HepG2 (cell line): ENCODE measurements at regions not wholly inside any gene's neighbourhood (a gene's known extent, or its start where the extent isn't known, plus 50 kb on each side); places are given as distances from the start of the nearest gene placed in this dataset.

ENCODE experiments used
- ATAC-seq: fragments of 200-7000 bp; cut with Tn5 transposase; 3 replicates; pipeline ENCODE4 v1.9.1; 2020; ENCODE audit warnings: mild to moderate bottlenecking, moderate library complexity
- BruUV-seq: library from RNA; stranded (reverse); fragments of 400-500 nt; replicated peaks from 2 replicates; lab custom pipeline; 2021; lab: Mats Ljungman, UMichigan
- CTCF ChIA-PET: fragments of 300-600 bp; formaldehyde crosslinking; extraction: SDS; loops from one replicate; lab custom pipeline; 2021; ENCODE audit warnings: low total read pairs, inconsistent platforms, low intra/inter-chr PET ratio; lab: Yijun Ruan, JAX
- POLR2A ChIA-PET: fragments of 350-600 bp; sonication (Branson Sonifier 250); formaldehyde crosslinking; loops from one replicate; lab custom pipeline; 2020; ENCODE audit warnings: antibody characterized with exemption, inconsistent platforms; lab: Yijun Ruan, JAX
- DNase-seq: peaks from one replicate; pipeline ENCODE4 v3.0.0-alpha.2; 2015; ENCODE audit warnings: low spot score
- FAIRE-seq: peaks from 3 replicates; lab custom pipeline; 2011; peaks lifted over from hg19 to GRCh38; lab: Jason Lieb, UNC
- H2AFZ ChIP-seq: one replicate; pipeline ENCODE4 v1.6.1; 2011; ENCODE audit warnings: low read length, inconsistent platforms
- H3K27ac ChIP-seq: fragments of 300-600 bp; 3 replicates; pipeline ENCODE4 v1.8.0; 2011; ENCODE audit warnings: mixed run types, mild to moderate bottlenecking, mixed read lengths, low read length, inconsistent platforms; ENCODE audit not compliant: insufficient read depth; ENCODE audit errors: extremely low read length
- H3K27me3 ChIP-seq, 2 experiments: fragments of 200-600 bp in 1 of 2; 2 replicates in 1 of 2; 3 replicates in 1 of 2; pipeline versions ENCODE4 v1.6.0 to v1.8.0; 2011; ENCODE audit warnings: low read length in 2 of 2, mild to moderate bottlenecking in 2 of 2, moderate library complexity in 2 of 2, inconsistent platforms in 1 of 2; ENCODE audit not compliant: insufficient read depth in 2 of 2, control insufficient read depth in 1 of 2
- H3K36me3 ChIP-seq, 2 experiments: fragments of 200-600 bp in 1 of 2; replicated peaks in 1 of 2; 2 replicates in 1 of 2; 3 replicates in 1 of 2; pipeline versions ENCODE4 v1.5.1 to v1.8.0; 2011; ENCODE audit warnings: low read length in 2 of 2, inconsistent platforms in 1 of 2; ENCODE audit not compliant: insufficient read depth in 2 of 2, control insufficient read depth in 1 of 2
- H3K4me1 ChIP-seq: 2 replicates; pipeline ENCODE4 v1.5.1; 2012; ENCODE audit warnings: low read length, inconsistent platforms; ENCODE audit not compliant: insufficient read depth
- H3K4me2 ChIP-seq: 2 replicates; pipeline ENCODE4 v1.6.0; 2011; ENCODE audit warnings: low read depth, low read length, inconsistent platforms
- H3K4me3 ChIP-seq, 3 experiments: fragments of 200-600 bp in 1 of 3; sonication (generic), shearing (Covaris generic) in 1 of 3; replicated peaks in 1 of 3; 2 replicates each; pipeline ENCODE4 v1.5.1; 2011 to 2016; ENCODE audit warnings: low read length in 3 of 3, inconsistent platforms in 2 of 3, low read depth in 2 of 3, mild to moderate bottlenecking in 2 of 3, control low read depth in 1 of 3, mixed read lengths in 1 of 3; ENCODE audit not compliant: insufficient read depth in 1 of 3
- H3K79me2 ChIP-seq: one replicate; pipeline ENCODE4 v1.6.1; 2011; ENCODE audit warnings: low read length, inconsistent platforms; ENCODE audit not compliant: insufficient read depth
- H3K9ac ChIP-seq: 2 replicates; pipeline ENCODE4 v1.6.0; 2011; ENCODE audit warnings: mild to moderate bottlenecking, low read depth, low read length, inconsistent platforms; ENCODE audit not compliant: insufficient read depth
- H3K9me3 ChIP-seq: 2 replicates; pipeline ENCODE4 v1.5.1; 2012; ENCODE audit warnings: mild to moderate bottlenecking, low read length
- H4K20me1 ChIP-seq: 2 replicates; pipeline ENCODE4 v1.6.0; 2011; ENCODE audit warnings: inconsistent platforms, mild to moderate bottlenecking, low read length, moderate library complexity; ENCODE audit not compliant: insufficient read depth
- KLF13 ChIP-seq: sonication (generic); formaldehyde crosslinking; IDR thresholded peaks from 2 replicates; pipeline ENCODE4 v1.4.0; 2020; ENCODE audit warnings: mild to moderate bottlenecking, missing genetic modification reagents
- KLF9 ChIP-seq: IDR thresholded peaks from 2 replicates; pipeline ENCODE4 v1.6.1; 2016; ENCODE audit warnings: low read depth
- POGK ChIP-seq: sonication (generic); formaldehyde crosslinking; conservative IDR thresholded peaks from 2 replicates; pipeline ENCODE4 v1.8.0; 2022; ENCODE audit warnings: mild to moderate bottlenecking, moderate library complexity, missing genetic modification reagents
- TGIF2 ChIP-seq: IDR thresholded peaks from 2 replicates; pipeline ENCODE4 v1.6.1; 2016; ENCODE audit warnings: control low read depth, missing compliant biosample characterization
- UBTF ChIP-seq: sonication (generic); formaldehyde crosslinking; IDR thresholded peaks from 2 replicates; pipeline ENCODE4 v1.4.0; 2020; ENCODE audit warnings: mild to moderate bottlenecking, missing genetic modification reagents
- WGBS: methylation state at CpG from one replicate; pipeline ENCODE4 v1.1.6; 2017; ENCODE audit warnings: low lambda C conversion rate; 5-methylcytosine and 5-hydroxymethylcytosine counted together
- in situ Hi-C: cut with HindIII; loops from 2 replicates; pipeline ENCODE4 v1.10.0; 2017; ENCODE audit warnings: low pct_unique_long_range_greater_than_20kb; ENCODE audit not compliant: extremely low pct_ligation_motif_present
- intact Hi-C: fragments of 100-400 bp; cut with micrococcal nuclease; formaldehyde crosslinking; loops from one replicate; pipeline ENCODE4 v1.10.0; 2022; ENCODE audit not compliant: unreplicated experiment

GRCh38 chr5:17113174-17113958 lies 104.1 kb upstream of the BASP1 start:
- H3K9me3 ChIP-seq = no peaks in the 10 kb centered on the region
- intact Hi-C loops (no loop called here), in situ Hi-C loops (no loop called here)
- no TSS peak for BruUV-seq
- no peak overlapping the region for H3K9ac ChIP-seq
- TF ChIP-seq KLF13 (CRISPR knock-in tag) = no peak
- H3K79me2 ChIP-seq = no peaks in the 10 kb centered on the region
- no peak overlapping the region for H3K27ac ChIP-seq
- FAIRE-seq = no peak
- no peak for ATAC-seq
- H2AFZ ChIP-seq = no peak overlapping the region
- no peak for DNase-seq
- ChIA-PET CTCF (no interaction called here), POLR2A (no interaction called here)
- WGBS = 9% methylated on average over 8 of the region's 9 CpGs
- no peaks in the 10 kb centered on the region for H4K20me1 ChIP-seq
- H3K4me2 ChIP-seq = no peak overlapping the region
- H3K27me3 ChIP-seq = no peaks in the 10 kb centered on the region
- H3K36me3 ChIP-seq = no peaks in the 10 kb centered on the region
- H3K4me3 ChIP-seq = no peak overlapping the region
- H3K4me1 ChIP-seq = no peaks in the 10 kb centered on the region

GRCh38 chr5:17114233-17114632 lies 103.2 kb upstream of the BASP1 start:
- no peaks in the 10 kb centered on the region for H3K9me3 ChIP-seq
- no peaks in the 10 kb centered on the region for H3K36me3 ChIP-seq
- no peak overlapping the region for H3K27ac ChIP-seq
- intact Hi-C loops (no loop called here), in situ Hi-C loops (no loop called here)
- FAIRE-seq = no peak
- no peak overlapping the region for H3K4me3 ChIP-seq
- H2AFZ ChIP-seq = no peak overlapping the region
- H3K4me1 ChIP-seq = no peaks in the 10 kb centered on the region
- ATAC-seq = no peak
- H3K9ac ChIP-seq = no peak overlapping the region
- POLR2A ChIA-PET = no interaction called here
- H3K4me2 ChIP-seq = no peak overlapping the region
- H4K20me1 ChIP-seq = no peaks in the 10 kb centered on the region
- BruUV-seq = no TSS peak
- TF ChIP-seq KLF9 (no peak), POGK (CRISPR knock-in tag) (no peak), UBTF (CRISPR knock-in tag) (no peak), TGIF2 (CRISPR knock-in tag) (no peak)
- CTCF ChIA-PET = no interaction called here
- H3K79me2 ChIP-seq = no peaks in the 10 kb centered on the region
- H3K27me3 ChIP-seq = no peaks in the 10 kb centered on the region
- no peak for DNase-seq
- WGBS = 25% methylated on average over 6 of the region's 6 CpGs
